Osteoblast (primary cell): ENCODE measurements at regions not wholly inside any gene's neighbourhood (a gene's known extent, or its start where the extent isn't known, plus 50 kb on each side); places are given as distances from the start of the nearest gene placed in this dataset.
"Not testable (repeated sequence)": the region's sequence is repeated elsewhere in the genome, so short reads cannot be mapped to it uniquely, and the experiment has no call there.

ENCODE experiments used
- DNase-seq: peaks from one replicate; pipeline ENCODE4 v3.0.0; 2011; ENCODE audit warnings: low spot score, mixed read lengths; ENCODE audit not compliant: insufficient read length; ENCODE audit errors: missing footprints
- H2AFZ ChIP-seq: 2 replicates; pipeline ENCODE4 v1.6.0; 2011; ENCODE audit warnings: mild to moderate bottlenecking, low read length
- H3K27ac ChIP-seq: 2 replicates; pipeline ENCODE4 v1.5.1; 2011; ENCODE audit warnings: mild to moderate bottlenecking, low read depth, low read length, moderate library complexity
- H3K27me3 ChIP-seq: 2 replicates; pipeline ENCODE4 v1.6.0; 2012; ENCODE audit warnings: mild to moderate bottlenecking, control low read depth, inconsistent platforms, low read length, moderate library complexity; ENCODE audit not compliant: insufficient read depth
- H3K36me3 ChIP-seq: 2 replicates; pipeline ENCODE4 v1.5.1; 2011; ENCODE audit warnings: mild to moderate bottlenecking, low read length, control low read depth, moderate library complexity; ENCODE audit not compliant: insufficient read depth
- H3K4me1 ChIP-seq: 2 replicates; pipeline ENCODE4 v1.5.1; 2011; ENCODE audit warnings: mild to moderate bottlenecking, low read length, control low read depth, moderate library complexity; ENCODE audit not compliant: insufficient read depth
- H3K4me2 ChIP-seq: 2 replicates; pipeline ENCODE4 v1.6.0; 2011; ENCODE audit warnings: mild to moderate bottlenecking, low read length; ENCODE audit not compliant: insufficient read depth
- H3K4me3 ChIP-seq: fragments of 200-600 bp; sonication (generic); 3 replicates; pipeline ENCODE4 v1.5.1; 2012; ENCODE audit warnings: mild to moderate bottlenecking, low read length, inconsistent platforms; ENCODE audit not compliant: insufficient read depth
- H3K79me2 ChIP-seq: 2 replicates; pipeline ENCODE4 v1.6.0; 2012; ENCODE audit warnings: mild to moderate bottlenecking, low read length, control low read depth, inconsistent platforms; ENCODE audit not compliant: insufficient read depth
- H3K9me3 ChIP-seq: 2 replicates; pipeline ENCODE4 v1.5.1; 2011; ENCODE audit warnings: low read depth, low read length, control low read depth
- H4K20me1 ChIP-seq: 2 replicates; pipeline ENCODE4 v1.6.0; 2012; ENCODE audit warnings: mild to moderate bottlenecking, low read length, control low read depth; ENCODE audit not compliant: insufficient read depth
- TF ChIP-seq, protein P1 (sequence below): IDR thresholded peaks from 2 replicates; pipeline ENCODE4 v1.5.1; 2011; ENCODE audit warnings: mild to moderate bottlenecking, low read depth, low read length, moderate library complexity; ENCODE audit errors: extremely low read depth

- no peak overlapping the region for H3K4me3 ChIP-seq
- H3K4me1 ChIP-seq: no peaks in the 10 kb centered on the region
- H3K79me2 ChIP-seq: no peaks in the 10 kb centered on the region
- TF ChIP-seq, protein P1, sequence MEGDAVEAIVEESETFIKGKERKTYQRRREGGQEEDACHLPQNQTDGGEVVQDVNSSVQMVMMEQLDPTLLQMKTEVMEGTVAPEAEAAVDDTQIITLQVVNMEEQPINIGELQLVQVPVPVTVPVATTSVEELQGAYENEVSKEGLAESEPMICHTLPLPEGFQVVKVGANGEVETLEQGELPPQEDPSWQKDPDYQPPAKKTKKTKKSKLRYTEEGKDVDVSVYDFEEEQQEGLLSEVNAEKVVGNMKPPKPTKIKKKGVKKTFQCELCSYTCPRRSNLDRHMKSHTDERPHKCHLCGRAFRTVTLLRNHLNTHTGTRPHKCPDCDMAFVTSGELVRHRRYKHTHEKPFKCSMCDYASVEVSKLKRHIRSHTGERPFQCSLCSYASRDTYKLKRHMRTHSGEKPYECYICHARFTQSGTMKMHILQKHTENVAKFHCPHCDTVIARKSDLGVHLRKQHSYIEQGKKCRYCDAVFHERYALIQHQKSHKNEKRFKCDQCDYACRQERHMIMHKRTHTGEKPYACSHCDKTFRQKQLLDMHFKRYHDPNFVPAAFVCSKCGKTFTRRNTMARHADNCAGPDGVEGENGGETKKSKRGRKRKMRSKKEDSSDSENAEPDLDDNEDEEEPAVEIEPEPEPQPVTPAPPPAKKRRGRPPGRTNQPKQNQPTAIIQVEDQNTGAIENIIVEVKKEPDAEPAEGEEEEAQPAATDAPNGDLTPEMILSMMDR: no peak
- H3K36me3 ChIP-seq: no peaks in the 10 kb centered on the region
- no peak for DNase-seq
- no peaks in the 10 kb centered on the region for H3K9me3 ChIP-seq
- H2AFZ ChIP-seq: no peak overlapping the region
- H3K27ac ChIP-seq: no peak overlapping the region
- H4K20me1 ChIP-seq: no peaks in the 10 kb centered on the region
- H3K4me2 ChIP-seq: no peak overlapping the region
- no peaks in the 10 kb centered on the region for H3K27me3 ChIP-seq
Measured at GRCh38 chr3:84717894-84718293, 240.9 kb upstream of the CADM2 start.

GRCh38 chr3:84724877-84725276 is 233.9 kb upstream of the CADM2 start:
- DNase-seq: peak; percentile 69
- Histone ChIP-seq H3K27ac (no peak overlapping the region), H3K4me1 (no peaks in the 10 kb centered on the region), H3K27me3 (no peaks in the 10 kb centered on the region), H3K36me3 (no peaks in the 10 kb centered on the region), H3K4me2 (no peak overlapping the region), H2AFZ (no peak overlapping the region), H3K79me2 (no peaks in the 10 kb centered on the region), H3K9me3 (no peaks in the 10 kb centered on the region), H3K4me3 (no peak overlapping the region), H4K20me1 (no peaks in the 10 kb centered on the region)
- TF ChIP-seq, protein P1: no peak

GRCh38 chr3:84727616-84728015 is 231.2 kb upstream of the CADM2 start:
- H3K27me3 ChIP-seq: no peaks in the 10 kb centered on the region
- H3K27ac ChIP-seq: no peak overlapping the region
- no peaks in the 10 kb centered on the region for H3K9me3 ChIP-seq
- no peaks in the 10 kb centered on the region for H4K20me1 ChIP-seq
- H3K4me3 ChIP-seq: no peak overlapping the region
- DNase-seq: no peak
- no peak overlapping the region for H2AFZ ChIP-seq
- no peak overlapping the region for H3K4me2 ChIP-seq
- TF ChIP-seq, protein P1: no peak
- no peaks in the 10 kb centered on the region for H3K36me3 ChIP-seq
- no peaks in the 10 kb centered on the region for H3K4me1 ChIP-seq
- H3K79me2 ChIP-seq: no peaks in the 10 kb centered on the region

DNA sequence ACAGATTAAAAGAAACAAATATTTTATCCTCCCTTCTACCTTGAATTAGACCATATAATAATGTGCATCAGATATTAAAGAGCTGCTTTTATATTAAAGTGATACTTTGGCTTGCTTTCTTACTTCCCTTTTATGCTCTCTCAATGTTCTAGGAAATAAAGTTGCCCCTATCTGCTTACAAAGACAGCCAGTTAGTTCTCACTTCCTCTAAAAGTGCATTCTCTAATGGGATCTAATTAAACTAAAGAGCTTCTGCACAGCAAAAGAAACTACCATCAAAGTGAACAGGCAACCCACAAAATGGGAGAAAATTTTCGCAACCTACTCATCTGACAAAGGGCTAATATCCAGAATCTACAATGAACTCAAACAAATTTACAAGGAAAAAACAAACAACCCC is 224.1 kb upstream of the CADM2 start:
- H3K9me3 ChIP-seq, H4K20me1 ChIP-seq, H3K4me1 ChIP-seq, H3K27ac ChIP-seq, H2AFZ ChIP-seq, H3K4me2 ChIP-seq, H3K27me3 ChIP-seq, DNase-seq, H3K79me2 ChIP-seq, H3K4me3 ChIP-seq, H3K36me3 ChIP-seq: not testable (repeated sequence)

DNA sequence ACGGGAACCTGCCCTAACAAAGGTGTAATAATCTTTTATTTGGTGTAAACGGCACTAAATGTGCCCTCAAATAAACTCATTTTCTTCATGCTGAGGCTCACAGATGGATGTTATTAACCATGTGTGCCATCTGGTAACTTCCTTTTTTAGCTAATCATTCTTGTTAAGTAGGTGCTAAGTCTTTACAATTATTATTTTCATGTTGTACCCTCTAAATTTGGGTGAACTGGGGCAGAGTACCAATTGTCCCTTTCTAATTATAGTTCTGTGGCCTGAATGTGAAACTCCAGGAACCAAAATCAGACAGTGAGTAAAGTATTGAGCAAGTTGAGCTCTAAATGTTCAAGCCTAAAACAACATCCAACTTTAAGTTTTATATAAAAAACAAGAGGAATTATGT is 220.7 kb upstream of the CADM2 start:
- Histone ChIP-seq H2AFZ (no peak overlapping the region), H4K20me1 (no peaks in the 10 kb centered on the region), H3K27ac (no peak overlapping the region), H3K27me3 (no peaks in the 10 kb centered on the region), H3K9me3 (no peaks in the 10 kb centered on the region), H3K79me2 (no peaks in the 10 kb centered on the region), H3K4me1 (no peaks in the 10 kb centered on the region), H3K4me2 (no peak overlapping the region), H3K4me3 (no peak overlapping the region), H3K36me3 (no peaks in the 10 kb centered on the region)
- TF ChIP-seq, protein P1: no peak
- DNase-seq: no peak
